ENCODE measurements at regions not wholly inside any gene's neighbourhood (a gene's known extent, or its start where the extent isn't known, plus 50 kb on each side); places are given as distances from the start of the nearest gene placed in this dataset.

GRCh38 chr11:86728562-86728961 lies 56.1 kb upstream of the ME3 start:
- H2BK15ac ChIP-seq (ENCODE audit: low read depth, low read length) = no peak overlapping the region
- H2BK12ac ChIP-seq (ENCODE audit: insufficient read length, low read depth, low read length) = no peak overlapping the region
- TF ChIP-seq, protein P1, sequence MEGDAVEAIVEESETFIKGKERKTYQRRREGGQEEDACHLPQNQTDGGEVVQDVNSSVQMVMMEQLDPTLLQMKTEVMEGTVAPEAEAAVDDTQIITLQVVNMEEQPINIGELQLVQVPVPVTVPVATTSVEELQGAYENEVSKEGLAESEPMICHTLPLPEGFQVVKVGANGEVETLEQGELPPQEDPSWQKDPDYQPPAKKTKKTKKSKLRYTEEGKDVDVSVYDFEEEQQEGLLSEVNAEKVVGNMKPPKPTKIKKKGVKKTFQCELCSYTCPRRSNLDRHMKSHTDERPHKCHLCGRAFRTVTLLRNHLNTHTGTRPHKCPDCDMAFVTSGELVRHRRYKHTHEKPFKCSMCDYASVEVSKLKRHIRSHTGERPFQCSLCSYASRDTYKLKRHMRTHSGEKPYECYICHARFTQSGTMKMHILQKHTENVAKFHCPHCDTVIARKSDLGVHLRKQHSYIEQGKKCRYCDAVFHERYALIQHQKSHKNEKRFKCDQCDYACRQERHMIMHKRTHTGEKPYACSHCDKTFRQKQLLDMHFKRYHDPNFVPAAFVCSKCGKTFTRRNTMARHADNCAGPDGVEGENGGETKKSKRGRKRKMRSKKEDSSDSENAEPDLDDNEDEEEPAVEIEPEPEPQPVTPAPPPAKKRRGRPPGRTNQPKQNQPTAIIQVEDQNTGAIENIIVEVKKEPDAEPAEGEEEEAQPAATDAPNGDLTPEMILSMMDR (conservative IDR thresholded peaks at IDR 0.05) = no peak
- H4K20me1 ChIP-seq (ENCODE audit: control insufficient read depth, insufficient read depth, insufficient read length) = no peaks in the 10 kb centered on the region
- H2AFZ ChIP-seq (ENCODE audit: low read length) = no peak overlapping the region
- Mint-ChIP-seq H3K9me3 (peaks cover 18 to 20% of the 10 kb centered on the region in 2 experiments), H3K27ac (no peak overlapping the region), H3K27me3 (ENCODE audit: low read depth) (no peaks in the 10 kb centered on the region), H3K4me1 (no peaks in the 10 kb centered on the region), H3K4me3 (no peak overlapping the region), H3K36me3 (ENCODE audit: insufficient read depth in 1 of 3, low read depth in 3 of 3) (peaks cover 3 to 15% (median 5%) of the 10 kb centered on the region in 3 experiments; a peak in 4 of 7 replicates)
- H4K8ac ChIP-seq (replicated peaks; ENCODE audit: insufficient read length, low read depth, low read length) = no peak overlapping the region
- no peak overlapping the region for H3K18ac ChIP-seq (ENCODE audit: insufficient read length, low read depth, low read length)
- H3K14ac ChIP-seq (ENCODE audit: insufficient read depth, low read length) = no peak overlapping the region
- no peak overlapping the region for H3K4ac ChIP-seq (ENCODE audit: low read depth, low read length)
- DNase-seq = no peak
- no peak overlapping the region for H3K9ac ChIP-seq (ENCODE audit: extremely low read depth, insufficient read length, low read length)
- H3K79me1 ChIP-seq (ENCODE audit: insufficient read depth, low read depth, low read length, poor library complexity, severe bottlenecking) = no peaks in the 10 kb centered on the region
- no peak overlapping the region for H3T11ph ChIP-seq (ENCODE audit: low read length)
- H2AK5ac ChIP-seq (ENCODE audit: insufficient read length, low read length) = no peak overlapping the region
- H3K23ac ChIP-seq (ENCODE audit: insufficient read length, low read depth, low read length) = no peak overlapping the region
- no peak overlapping the region for H4K91ac ChIP-seq (ENCODE audit: insufficient read length, low read depth, low read length)
- H2BK20ac ChIP-seq (ENCODE audit: low read depth, low read length, poor library complexity, severe bottlenecking) = no peak overlapping the region
- no peak overlapping the region for H2BK120ac ChIP-seq (ENCODE audit: low read depth, low read length, poor library complexity, severe bottlenecking)
- no peak overlapping the region for H4K5ac ChIP-seq (ENCODE audit: insufficient read length, low read depth, low read length)
- H3K4me1 ChIP-seq (ENCODE audit: insufficient read depth, low read length) = no peaks in the 10 kb centered on the region
- no peak overlapping the region for H3K27ac ChIP-seq (ENCODE audit: insufficient read length, low read depth, low read length)
- H2BK5ac ChIP-seq (ENCODE audit: insufficient read length, low read length) = no peak overlapping the region
- H3K27me3 ChIP-seq (ENCODE audit: insufficient read depth, low read length) = no peaks in the 10 kb centered on the region
- H3K9me3 ChIP-seq (ENCODE audit: control insufficient read depth, low read depth, low read length) = no peaks in the 10 kb centered on the region
- H3K23me2 ChIP-seq (ENCODE audit: insufficient read length, low read depth, low read length, poor library complexity, severe bottlenecking) = no peaks in the 10 kb centered on the region
- H3K4me2 ChIP-seq (ENCODE audit: insufficient read depth, insufficient read length, low read length) = no peak overlapping the region
- no peaks in the 10 kb centered on the region for H3K79me2 ChIP-seq (ENCODE audit: insufficient read depth, low read length)
- H3K56ac ChIP-seq (ENCODE audit: insufficient read length, low read depth, low read length) = no peak overlapping the region
